ENCODE measurements at regions not wholly inside any gene's neighbourhood (a gene's known extent, or its start where the extent isn't known, plus 50 kb on each side); places are given as distances from the start of the nearest gene placed in this dataset.

DNA sequence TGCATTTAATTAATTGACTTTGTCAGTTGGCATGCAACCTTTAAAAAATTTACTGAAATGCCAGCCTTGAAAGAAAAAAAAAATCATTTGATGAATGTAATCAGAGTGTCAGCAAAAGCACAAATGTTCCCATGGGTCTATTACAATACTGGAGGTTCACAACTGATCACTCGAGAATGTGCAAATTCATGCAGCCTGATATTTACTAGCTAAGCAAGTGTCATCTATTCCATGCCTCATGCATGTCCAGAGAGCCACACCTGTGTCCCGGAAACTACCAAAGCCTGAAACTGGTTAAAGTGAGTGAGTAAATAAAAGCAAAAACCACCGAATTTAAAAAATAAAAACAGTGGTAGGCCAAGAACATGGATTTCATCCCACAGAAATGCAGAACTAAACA lies 415.3 kb upstream of the ID2 start:
- TF ChIP-seq ZNF274 (IDR thresholded peaks at IDR 0.05; ENCODE audit: low read depth, low read length) (no peak), YY1 (IDR thresholded peaks at IDR 0.05; ENCODE audit: insufficient read depth, insufficient read length) (no peak), SUZ12 (IDR thresholded peaks at IDR 0.05; ENCODE audit: extremely low read depth, insufficient read depth, insufficient read length) (no peak)

Data from NT2/D1 (cell line).